PC-9 (cell line): ENCODE measurements at regions not wholly inside any gene's neighbourhood (a gene's known extent, or its start where the extent isn't known, plus 50 kb on each side); places are given as distances from the start of the nearest gene placed in this dataset.

ENCODE experiments used
- BruUV-seq: library from RNA; stranded (reverse); fragments of 400-500 nt; replicated peaks from 2 replicates; lab custom pipeline; 2021; lab: Mats Ljungman, UMichigan
- CTCF ChIA-PET: fragments of 300-600 bp; sonication (Branson Sonifier 250); formaldehyde crosslinking; loops from one replicate; lab custom pipeline; 2022; ENCODE audit warnings: antibody characterized with exemption; lab: Charles Lee
- POLR2A ChIA-PET: fragments of 300-600 bp; sonication (Branson Sonifier 250); formaldehyde crosslinking; loops from one replicate; lab custom pipeline; 2022; ENCODE audit warnings: antibody characterized with exemption; ENCODE audit not compliant: unreplicated experiment; lab: Charles Lee
- DNase-seq, 2 experiments: peaks; one replicate each; pipeline versions ENCODE4 v3.0.0 to v3.0.0-alpha.2; 2015 to 2022; ENCODE audit warnings: mixed read lengths in 1 of 2
- H2AFZ ChIP-seq: fragments of 200-600 bp; sonication (generic); 2 replicates; pipeline ENCODE4 v1.8.1; 2017; ENCODE audit warnings: antibody characterized with exemption
- H3F3A ChIP-seq: fragments of 200-600 bp; sonication (generic); 2 replicates; pipeline ENCODE4 v1.8.1; 2017; ENCODE audit warnings: antibody characterized with exemption, mild to moderate bottlenecking, low read depth; ENCODE audit not compliant: insufficient read depth
- H3K27ac ChIP-seq: fragments of 200-600 bp; sonication (generic); 2 replicates; pipeline ENCODE4 v1.6.1; 2016; ENCODE audit warnings: mixed run types
- H3K27me3 ChIP-seq: fragments of 200-600 bp; sonication (generic); 2 replicates; pipeline ENCODE4 v1.6.1; 2016; ENCODE audit warnings: low read depth, mixed run types; ENCODE audit not compliant: insufficient read depth
- H3K36me3 ChIP-seq: fragments of 200-600 bp; sonication (generic); 2 replicates; pipeline ENCODE4 v1.6.1; 2016; ENCODE audit warnings: low read depth, mixed run types
- H3K4me1 ChIP-seq: fragments of 200-600 bp; sonication (generic); replicated peaks from 2 replicates; pipeline ENCODE4 v1.6.1; 2016; ENCODE audit warnings: mixed run types; ENCODE audit not compliant: insufficient read depth
- H3K4me2 ChIP-seq: fragments of 200-600 bp; sonication (generic); 2 replicates; pipeline ENCODE4 v1.6.1; 2017; ENCODE audit warnings: mixed run types
- H3K4me3 ChIP-seq: fragments of 200-600 bp; sonication (generic); 2 replicates; pipeline ENCODE4 v1.6.1; 2016; ENCODE audit warnings: mixed run types
- H3K79me2 ChIP-seq: fragments of 200-600 bp; sonication (generic); 2 replicates; pipeline ENCODE4 v1.6.1; 2017; ENCODE audit warnings: low read depth, mixed run types
- H3K9me2 ChIP-seq: fragments of 200-600 bp; sonication (generic); 2 replicates; pipeline ENCODE4 v1.8.1; 2017; ENCODE audit warnings: mild to moderate bottlenecking; ENCODE audit not compliant: insufficient read depth
- H3K9me3 ChIP-seq: fragments of 200-600 bp; sonication (generic); 2 replicates; pipeline ENCODE4 v1.8.1; 2016; ENCODE audit warnings: low read depth; ENCODE audit not compliant: insufficient read depth
- H4K20me1 ChIP-seq: fragments of 200-600 bp; sonication (generic); 2 replicates; pipeline ENCODE4 v1.8.1; 2017; ENCODE audit not compliant: insufficient read depth
- CTCF ChIP-seq: fragments of 200-600 bp; sonication (generic); conservative IDR thresholded peaks from 2 replicates; pipeline ENCODE4 v1.6.1; 2017; ENCODE audit warnings: mixed run types, antibody characterized with exemption, mild to moderate bottlenecking, moderate library complexity
- EZH2 ChIP-seq: fragments of 200-600 bp; sonication (generic); IDR thresholded peaks from 2 replicates; pipeline ENCODE4 v1.8.0; 2017; ENCODE audit warnings: antibody characterized with exemption, low read depth
- intact Hi-C: fragments of 100-400 bp; cut with micrococcal nuclease; formaldehyde crosslinking; loops from one replicate; pipeline ENCODE4 v1.10.0; 2022; ENCODE audit not compliant: unreplicated experiment

DNA sequence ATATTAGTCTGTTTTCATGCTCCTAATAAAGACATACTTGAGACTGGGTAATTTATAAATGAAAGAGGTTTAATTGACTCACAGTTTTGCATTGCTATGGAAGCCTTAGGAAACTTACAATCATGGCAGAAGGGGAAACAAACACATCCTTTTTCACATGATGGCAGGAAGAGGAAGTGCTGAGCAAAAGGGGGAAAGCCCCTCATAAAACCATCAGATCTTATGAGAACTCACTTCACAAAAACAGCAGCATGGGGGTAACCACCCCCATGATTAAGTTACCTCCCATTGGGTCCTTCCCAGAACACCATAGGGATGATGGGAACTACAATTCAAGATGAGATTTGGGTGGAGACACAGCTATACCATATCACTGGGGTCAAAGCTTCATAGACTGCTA lies 254.2 kb downstream of the ERMARD start:
- Histone ChIP-seq H3K9me2 (no peaks in the 10 kb centered on the region), H3K27me3 (peaks cover 49% of the 10 kb centered on the region), H3F3A (no peaks in the 10 kb centered on the region), H3K9me3 (no peaks in the 10 kb centered on the region), H3K4me3 (no peak overlapping the region), H2AFZ (no peak overlapping the region), H3K79me2 (no peaks in the 10 kb centered on the region), H3K4me2 (no peak overlapping the region), H4K20me1 (no peaks in the 10 kb centered on the region), H3K27ac (no peak overlapping the region), H3K36me3 (no peaks in the 10 kb centered on the region), H3K4me1 (no peaks in the 10 kb centered on the region)
- TF ChIP-seq CTCF: no peak
- TF ChIP-seq EZH2: no peak
- no peak for DNase-seq
- POLR2A ChIA-PET: no interaction called here
- no TSS peak for BruUV-seq
- intact Hi-C loops: no loop called here
- CTCF ChIA-PET: no interaction called here

DNA sequence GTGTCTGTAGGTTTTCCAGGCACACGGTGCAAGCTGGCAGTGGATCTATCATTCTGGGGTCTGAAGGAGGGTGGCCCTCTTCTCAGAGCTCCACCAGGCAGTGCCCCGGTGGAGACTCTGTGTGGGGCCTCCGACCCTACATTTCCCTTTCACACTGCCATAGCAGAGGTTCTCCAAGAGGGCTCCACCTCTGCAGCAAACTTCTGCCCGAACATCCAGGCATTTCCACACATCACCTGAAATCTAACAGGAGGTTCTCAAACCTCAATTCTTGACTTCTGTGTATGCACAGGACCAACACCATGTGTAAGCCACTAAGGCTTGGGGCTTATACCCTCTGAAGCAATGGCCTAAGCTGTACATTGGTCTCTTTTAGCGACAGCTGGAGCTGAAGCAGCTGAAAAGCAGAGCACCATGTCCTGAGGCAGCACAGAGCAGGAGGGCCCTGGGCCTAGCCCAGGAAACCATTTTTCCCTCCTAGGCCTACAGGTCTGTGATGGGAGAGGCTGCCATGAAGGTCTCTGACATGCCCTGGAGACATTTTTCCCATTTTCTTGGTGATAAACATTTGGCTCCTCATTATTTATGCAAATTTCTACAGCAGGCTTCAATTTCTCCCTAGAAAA lies 253.3 kb downstream of the ERMARD start:
- Histone ChIP-seq H3K79me2 (no peaks in the 10 kb centered on the region), H4K20me1 (no peaks in the 10 kb centered on the region), H3K4me1 (no peaks in the 10 kb centered on the region), H3K36me3 (no peaks in the 10 kb centered on the region), H2AFZ (no peak overlapping the region), H3K27ac (no peak overlapping the region), H3F3A (no peaks in the 10 kb centered on the region), H3K9me2 (no peaks in the 10 kb centered on the region), H3K4me2 (no peak overlapping the region), H3K27me3 (peaks cover 39% of the 10 kb centered on the region), H3K4me3 (no peak overlapping the region), H3K9me3 (no peaks in the 10 kb centered on the region)
- ChIA-PET CTCF (interaction anchor here (0.5 kb wide), 1 partner anchor 221 kb away, joined by 3 read pairs; no protein-coding TSS in a partner anchor), POLR2A (no interaction called here)
- no TSS peak for BruUV-seq
- intact Hi-C loops: no loop called here
- TF ChIP-seq EZH2 (no peak), CTCF (no peak)
- DNase-seq: no peak

GRCh38 chr6:170003451-170004160 lies 252.2 kb downstream of the ERMARD start:
- Histone ChIP-seq H3K4me3 (no peak overlapping the region), H3K79me2 (no peaks in the 10 kb centered on the region), H3F3A (no peaks in the 10 kb centered on the region), H4K20me1 (no peaks in the 10 kb centered on the region), H3K27me3 (peaks cover 28% of the 10 kb centered on the region), H3K9me2 (no peaks in the 10 kb centered on the region), H2AFZ (no peak overlapping the region), H3K27ac (no peak overlapping the region), H3K36me3 (no peaks in the 10 kb centered on the region), H3K4me1 (no peaks in the 10 kb centered on the region), H3K9me3 (no peaks in the 10 kb centered on the region), H3K4me2 (no peak overlapping the region)
- intact Hi-C loops: no loop called here
- DNase-seq: no peak
- TF ChIP-seq CTCF (no peak), EZH2 (no peak)
- BruUV-seq: no TSS peak
- CTCF ChIA-PET: interaction anchor here (0.5 kb wide), 1 partner anchor 222 kb away, joined by 3 read pairs; no protein-coding TSS in a partner anchor
- POLR2A ChIA-PET: no interaction called here
